ENCODE measurements at regions not wholly inside any gene's neighbourhood (a gene's known extent, or its start where the extent isn't known, plus 50 kb on each side); places are given as distances from the start of the nearest gene placed in this dataset.

DNA sequence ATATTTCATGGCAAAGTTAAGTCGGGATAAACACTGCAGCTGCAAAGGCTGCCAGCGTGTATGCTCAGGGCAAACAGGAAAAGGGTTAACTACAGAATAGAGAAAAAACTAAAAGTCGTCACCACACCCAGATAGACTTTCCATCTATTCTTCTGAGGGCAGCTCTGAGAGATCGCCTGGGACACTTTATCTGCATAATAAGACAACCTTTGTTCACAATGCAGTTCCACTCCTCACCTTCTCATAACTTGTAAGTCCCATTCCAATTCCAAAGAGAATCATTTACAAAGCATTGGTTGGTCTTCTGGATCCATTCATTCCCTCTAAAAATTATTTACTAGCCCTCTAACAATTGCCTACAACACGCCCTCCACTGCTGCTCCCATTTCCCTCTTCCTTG is 437.4 kb downstream of the RND3 start:
- TF ChIP-seq, protein P1, sequence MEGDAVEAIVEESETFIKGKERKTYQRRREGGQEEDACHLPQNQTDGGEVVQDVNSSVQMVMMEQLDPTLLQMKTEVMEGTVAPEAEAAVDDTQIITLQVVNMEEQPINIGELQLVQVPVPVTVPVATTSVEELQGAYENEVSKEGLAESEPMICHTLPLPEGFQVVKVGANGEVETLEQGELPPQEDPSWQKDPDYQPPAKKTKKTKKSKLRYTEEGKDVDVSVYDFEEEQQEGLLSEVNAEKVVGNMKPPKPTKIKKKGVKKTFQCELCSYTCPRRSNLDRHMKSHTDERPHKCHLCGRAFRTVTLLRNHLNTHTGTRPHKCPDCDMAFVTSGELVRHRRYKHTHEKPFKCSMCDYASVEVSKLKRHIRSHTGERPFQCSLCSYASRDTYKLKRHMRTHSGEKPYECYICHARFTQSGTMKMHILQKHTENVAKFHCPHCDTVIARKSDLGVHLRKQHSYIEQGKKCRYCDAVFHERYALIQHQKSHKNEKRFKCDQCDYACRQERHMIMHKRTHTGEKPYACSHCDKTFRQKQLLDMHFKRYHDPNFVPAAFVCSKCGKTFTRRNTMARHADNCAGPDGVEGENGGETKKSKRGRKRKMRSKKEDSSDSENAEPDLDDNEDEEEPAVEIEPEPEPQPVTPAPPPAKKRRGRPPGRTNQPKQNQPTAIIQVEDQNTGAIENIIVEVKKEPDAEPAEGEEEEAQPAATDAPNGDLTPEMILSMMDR (conservative IDR thresholded peaks at IDR 0.05) = no peak
- TF ChIP-seq ZFX (IDR thresholded peaks at IDR 0.05) = no peak

Measured in C4-2B (cell line).